HG03064 (cell line): ENCODE measurements at regions not wholly inside any gene's neighbourhood (a gene's known extent, or its start where the extent isn't known, plus 50 kb on each side); places are given as distances from the start of the nearest gene placed in this dataset.
A peak's percentile ranks its signal among the peaks of the same experiment; 100 is the strongest.
"Not testable (repeated sequence)": the region's sequence is repeated elsewhere in the genome, so short reads cannot be mapped to it uniquely, and the experiment has no call there.

Source experiments
- ATAC-seq: cut with Tn5 transposase; IDR thresholded peaks from one replicate; pipeline ENCODE4 v1.9.1; 2021; ENCODE audit warnings: low read depth; ENCODE audit not compliant: unreplicated experiment

- ATAC-seq, result no peak
Measured at GRCh38 chr6:63476302-63476701, 96.0 kb upstream of the LOC128125822 start.

- ATAC-seq, result no peak
Measured at GRCh38 chr6:63477422-63478040, 94.7 kb upstream of the LOC128125822 start.

- ATAC-seq, result no peak
Measured at GRCh38 chr6:63478734-63479133, 93.5 kb upstream of the LOC128125822 start.

GRCh38 chr6:63486196-63486595 lies 86.1 kb upstream of the LOC128125822 start:
- no peak for ATAC-seq

GRCh38 chr6:63487103-63487813 lies 85.0 kb upstream of the LOC128125822 start:
- no peak for ATAC-seq

- ATAC-seq, result no peak
Measured at GRCh38 chr6:63491119-63491518, 81.2 kb upstream of the LOC128125822 start.

- ATAC-seq, result no peak
Measured at GRCh38 chr6:63492476-63492875, 79.8 kb upstream of the LOC128125822 start.

- ATAC-seq, result no peak
Measured at GRCh38 chr6:63493557-63493956, 78.7 kb upstream of the LOC128125822 start.

GRCh38 chr6:63496361-63496804 lies 75.9 kb upstream of the LOC128125822 start:
- no peak for ATAC-seq

GRCh38 chr6:63502156-63502555 lies 70.1 kb upstream of the LOC128125822 start:
- no peak for ATAC-seq

GRCh38 chr6:63503199-63503598 lies 69.1 kb upstream of the LOC128125822 start:
- no peak for ATAC-seq

GRCh38 chr6:63504777-63505384 lies 67.4 kb upstream of the LOC128125822 start:
- ATAC-seq, result peak; percentile 97

GRCh38 chr6:63507096-63507495 lies 65.2 kb upstream of the LOC128125822 start:
- ATAC-seq, result no peak

- ATAC-seq, result no peak
Measured at GRCh38 chr6:63509652-63510352, 62.5 kb upstream of the LOC128125822 start.

GRCh38 chr6:63510353-63510686 lies 62.0 kb upstream of the LOC128125822 start:
- ATAC-seq, result no peak

- no peak for ATAC-seq
Measured at GRCh38 chr6:63510849-63511248, 61.4 kb upstream of the LOC128125822 start.

GRCh38 chr6:63514488-63515173 lies 57.6 kb upstream of the LOC128125822 start:
- no peak for ATAC-seq

GRCh38 chr6:63515227-63515626 lies 57.1 kb upstream of the LOC128125822 start:
- ATAC-seq, result not testable (repeated sequence)

- ATAC-seq, result no peak
Measured at GRCh38 chr6:63516186-63516944, 55.9 kb upstream of the LOC128125822 start.

- ATAC-seq, result no peak
Measured at GRCh38 chr6:63517221-63517620, 55.1 kb upstream of the LOC128125822 start.
